ENCODE measurements at regions not wholly inside any gene's neighbourhood (a gene's known extent, or its start where the extent isn't known, plus 50 kb on each side); places are given as distances from the start of the nearest gene placed in this dataset.
A peak's percentile ranks its signal among the peaks of the same experiment; 100 is the strongest.

DNA sequence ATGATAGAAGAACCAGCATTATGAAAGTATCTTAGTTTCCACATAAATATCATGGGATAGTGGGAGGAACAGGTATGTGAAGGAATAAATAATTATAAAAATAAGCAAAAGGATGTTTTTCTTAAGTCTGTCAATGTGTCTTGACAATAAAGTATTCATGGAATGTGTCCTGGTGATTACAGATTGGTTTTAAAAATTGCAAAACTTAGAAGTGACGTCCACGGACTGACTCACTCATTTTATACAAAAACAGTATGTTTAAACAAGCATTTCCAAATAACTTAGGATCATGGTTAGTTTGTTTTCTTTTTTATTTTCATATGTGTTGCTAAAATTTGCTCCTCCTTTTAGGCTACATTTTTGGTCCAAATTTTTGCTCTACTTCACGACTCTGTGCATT is 687.0 kb upstream of the NECTIN3 start:
- no CpG with 5 or more reads among the region's 3 CpGs for WGBS
- H3K9me3 ChIP-seq (ENCODE audit: control insufficient read depth, low read length), result no peaks in the 10 kb centered on the region
- no peaks in the 10 kb centered on the region for H3K27me3 ChIP-seq (ENCODE audit: control insufficient read depth in 1 of 2, insufficient read depth in 1 of 2, low read length in 2 of 2)
- no peak overlapping the region for H2AFZ ChIP-seq (ENCODE audit: low read depth, low read length)
- no peaks in the 10 kb centered on the region for H3K79me1 ChIP-seq (replicated peaks; ENCODE audit: low read length, poor library complexity, severe bottlenecking)
- H3K4ac ChIP-seq (ENCODE audit: low read depth in 1 of 2, low read length in 2 of 2), result no peak overlapping the region
- no peak overlapping the region for H3K4me2 ChIP-seq (ENCODE audit: low read length, poor library complexity, severe bottlenecking)
- no peak overlapping the region for H2BK15ac ChIP-seq (ENCODE audit: low read depth, poor library complexity, severe bottlenecking)
- peak; percentile 49 for DNase-seq
- H4K8ac ChIP-seq (ENCODE audit: low read length), result no peak overlapping the region
- H3K18ac ChIP-seq (ENCODE audit: low read depth in 1 of 2, low read length in 2 of 2), result no peak overlapping the region
- no peak overlapping the region for H2BK12ac ChIP-seq (ENCODE audit: low read length in 2 of 2)
- no peak overlapping the region for H3K9ac ChIP-seq (ENCODE audit: low read length)
- no peak overlapping the region for H2BK5ac ChIP-seq (ENCODE audit: low read depth, low read length, poor library complexity, severe bottlenecking)
- H3K4me3 ChIP-seq (ENCODE audit: insufficient read depth in 1 of 2, low read depth in 1 of 2, low read length in 2 of 2), result no peak overlapping the region
- peaks cover 2% of the 10 kb centered on the region for H3K4me1 ChIP-seq (ENCODE audit: control insufficient read depth, insufficient read depth, low read depth, low read length)
- H4K91ac ChIP-seq (ENCODE audit: low read length), result no peak overlapping the region
- H2AK5ac ChIP-seq (ENCODE audit: low read length, severe bottlenecking), result no peak overlapping the region
- H3K23ac ChIP-seq (ENCODE audit: low read length in 2 of 2), result no peak overlapping the region
- H3K14ac ChIP-seq (ENCODE audit: low read length in 2 of 2), result no peak overlapping the region
- no peak overlapping the region for H2BK120ac ChIP-seq (ENCODE audit: low read depth, low read length)
- H3K27ac ChIP-seq (ENCODE audit: low read length, poor library complexity, severe bottlenecking), result no peak overlapping the region
- H3K36me3 ChIP-seq (ENCODE audit: control insufficient read depth in 1 of 2, insufficient read depth in 2 of 2, low read depth in 1 of 2, low read length in 2 of 2), result no peaks in the 10 kb centered on the region

DNA sequence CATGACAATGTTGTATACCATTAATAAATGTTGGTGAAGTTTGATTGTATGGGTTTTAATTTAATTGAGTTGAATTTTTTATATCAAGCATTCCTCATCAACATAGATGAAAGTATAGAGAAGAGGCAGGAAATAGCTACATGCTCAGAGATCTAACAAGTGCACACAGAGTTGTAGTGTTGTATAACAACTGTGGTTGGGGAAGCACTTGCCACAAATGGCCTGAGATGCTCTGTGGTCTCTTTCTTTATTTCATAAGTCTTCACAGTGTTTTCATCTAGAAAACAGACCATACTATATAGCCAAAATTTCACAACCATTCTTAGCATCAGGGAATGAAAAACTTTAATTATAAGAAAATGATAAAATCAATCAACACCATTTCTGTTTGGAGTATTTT is 682.6 kb upstream of the NECTIN3 start:
- Histone ChIP-seq H3K4me2 (ENCODE audit: low read length, poor library complexity, severe bottlenecking) (no peak overlapping the region), H3K4me3 (ENCODE audit: insufficient read depth in 1 of 2, low read depth in 1 of 2, low read length in 2 of 2) (no peak overlapping the region), H2BK5ac (ENCODE audit: low read depth, low read length, poor library complexity, severe bottlenecking) (no peak overlapping the region), H3K23ac (ENCODE audit: low read length in 2 of 2) (no peak overlapping the region), H3K4ac (ENCODE audit: low read depth in 1 of 2, low read length in 2 of 2) (no peak overlapping the region), H3K27me3 (ENCODE audit: control insufficient read depth in 1 of 2, insufficient read depth in 1 of 2, low read length in 2 of 2) (no peaks in the 10 kb centered on the region), H3K4me1 (ENCODE audit: control insufficient read depth, insufficient read depth, low read depth, low read length) (no peaks in the 10 kb centered on the region), H3K36me3 (ENCODE audit: control insufficient read depth in 1 of 2, insufficient read depth in 2 of 2, low read depth in 1 of 2, low read length in 2 of 2) (no peaks in the 10 kb centered on the region), H2BK120ac (ENCODE audit: low read depth, low read length) (no peak overlapping the region), H3K9ac (ENCODE audit: low read length) (no peak overlapping the region), H4K8ac (ENCODE audit: low read length) (no peak overlapping the region), H2AK5ac (ENCODE audit: low read length, severe bottlenecking) (no peak overlapping the region), H2BK12ac (ENCODE audit: low read length in 2 of 2) (no peak overlapping the region), H4K91ac (ENCODE audit: low read length) (no peak overlapping the region), H3K9me3 (ENCODE audit: control insufficient read depth, low read length) (no peaks in the 10 kb centered on the region), H3K14ac (ENCODE audit: low read length in 2 of 2) (no peak overlapping the region), H3K18ac (ENCODE audit: low read depth in 1 of 2, low read length in 2 of 2) (no peak overlapping the region), H3K79me1 (replicated peaks; ENCODE audit: low read length, poor library complexity, severe bottlenecking) (no peaks in the 10 kb centered on the region), H3K27ac (ENCODE audit: low read length, poor library complexity, severe bottlenecking) (no peak overlapping the region), H2AFZ (ENCODE audit: low read depth, low read length) (no peak overlapping the region), H2BK15ac (ENCODE audit: low read depth, poor library complexity, severe bottlenecking) (no peak overlapping the region)
- DNase-seq, result no peak

DNA sequence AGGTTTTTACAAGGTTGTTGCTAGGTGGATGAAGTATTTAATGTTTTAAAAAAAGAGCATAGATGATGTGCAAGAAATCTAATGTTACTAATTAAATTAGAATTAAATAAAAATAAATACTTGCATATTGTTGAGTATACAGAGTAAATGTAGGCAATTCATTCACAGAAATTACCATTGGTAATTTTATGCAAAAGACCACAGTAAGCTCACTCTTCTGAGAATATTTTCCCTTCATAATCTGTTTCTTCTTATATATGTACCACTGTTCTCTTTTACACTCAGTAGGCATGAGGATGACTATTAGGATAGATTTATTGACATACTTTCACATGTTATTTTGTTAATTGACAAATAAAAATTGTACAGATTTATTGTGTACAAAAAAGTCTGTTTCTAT is 681.2 kb upstream of the NECTIN3 start:
- Histone ChIP-seq H3K14ac (ENCODE audit: low read length in 2 of 2) (no peak overlapping the region), H3K4me1 (ENCODE audit: control insufficient read depth, insufficient read depth, low read depth, low read length) (no peaks in the 10 kb centered on the region), H3K27ac (ENCODE audit: low read length, poor library complexity, severe bottlenecking) (no peak overlapping the region), H3K9me3 (ENCODE audit: control insufficient read depth, low read length) (no peaks in the 10 kb centered on the region), H2BK15ac (ENCODE audit: low read depth, poor library complexity, severe bottlenecking) (no peak overlapping the region), H3K18ac (ENCODE audit: low read depth in 1 of 2, low read length in 2 of 2) (no peak overlapping the region), H2BK5ac (ENCODE audit: low read depth, low read length, poor library complexity, severe bottlenecking) (no peak overlapping the region), H3K4me2 (ENCODE audit: low read length, poor library complexity, severe bottlenecking) (no peak overlapping the region), H3K79me1 (replicated peaks; ENCODE audit: low read length, poor library complexity, severe bottlenecking) (no peaks in the 10 kb centered on the region), H3K23ac (ENCODE audit: low read length in 2 of 2) (no peak overlapping the region), H3K36me3 (ENCODE audit: control insufficient read depth in 1 of 2, insufficient read depth in 2 of 2, low read depth in 1 of 2, low read length in 2 of 2) (no peaks in the 10 kb centered on the region), H2BK120ac (ENCODE audit: low read depth, low read length) (no peak overlapping the region), H4K8ac (ENCODE audit: low read length) (no peak overlapping the region), H2AFZ (ENCODE audit: low read depth, low read length) (no peak overlapping the region), H3K4me3 (ENCODE audit: insufficient read depth in 1 of 2, low read depth in 1 of 2, low read length in 2 of 2) (no peak overlapping the region), H3K27me3 (ENCODE audit: control insufficient read depth in 1 of 2, insufficient read depth in 1 of 2, low read length in 2 of 2) (no peaks in the 10 kb centered on the region), H4K91ac (ENCODE audit: low read length) (no peak overlapping the region), H2AK5ac (ENCODE audit: low read length, severe bottlenecking) (no peak overlapping the region), H3K4ac (ENCODE audit: low read depth in 1 of 2, low read length in 2 of 2) (no peak overlapping the region), H3K9ac (ENCODE audit: low read length) (no peak overlapping the region), H2BK12ac (ENCODE audit: low read length in 2 of 2) (no peak overlapping the region)
- no peak for DNase-seq

DNA sequence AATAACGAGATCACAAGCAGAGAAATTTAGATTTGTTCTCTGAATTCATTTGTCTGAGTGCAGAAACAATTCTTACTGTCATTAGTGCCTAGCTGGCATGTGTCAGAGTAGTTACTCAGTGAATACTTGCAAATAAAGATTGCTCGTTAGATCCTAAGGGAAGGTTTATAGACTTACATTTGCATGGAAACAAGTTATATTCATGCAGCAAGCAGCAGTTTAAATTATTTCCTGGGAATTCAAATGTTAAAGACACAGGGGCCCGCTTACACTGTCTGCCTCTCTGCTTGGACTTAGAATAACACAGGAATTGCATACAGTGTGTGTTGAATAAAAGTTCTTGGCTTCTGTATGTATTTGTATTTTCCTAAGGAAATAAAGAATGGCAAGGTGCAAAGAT is 680.6 kb upstream of the NECTIN3 start:
- H3K27me3 ChIP-seq (ENCODE audit: control insufficient read depth in 1 of 2, insufficient read depth in 1 of 2, low read length in 2 of 2), result no peaks in the 10 kb centered on the region
- H3K4me1 ChIP-seq (ENCODE audit: control insufficient read depth, insufficient read depth, low read depth, low read length), result no peaks in the 10 kb centered on the region
- H4K8ac ChIP-seq (ENCODE audit: low read length), result no peak overlapping the region
- no peak overlapping the region for H2AK5ac ChIP-seq (ENCODE audit: low read length, severe bottlenecking)
- no peak overlapping the region for H3K27ac ChIP-seq (ENCODE audit: low read length, poor library complexity, severe bottlenecking)
- no peak overlapping the region for H3K4me3 ChIP-seq (ENCODE audit: insufficient read depth in 1 of 2, low read depth in 1 of 2, low read length in 2 of 2)
- H3K4ac ChIP-seq (ENCODE audit: low read depth in 1 of 2, low read length in 2 of 2), result no peak overlapping the region
- no peak overlapping the region for H4K91ac ChIP-seq (ENCODE audit: low read length)
- no peak for DNase-seq
- H3K9me3 ChIP-seq (ENCODE audit: control insufficient read depth, low read length), result no peaks in the 10 kb centered on the region
- no peaks in the 10 kb centered on the region for H3K79me1 ChIP-seq (replicated peaks; ENCODE audit: low read length, poor library complexity, severe bottlenecking)
- H3K9ac ChIP-seq (ENCODE audit: low read length), result no peak overlapping the region
- no peak overlapping the region for H2BK5ac ChIP-seq (ENCODE audit: low read depth, low read length, poor library complexity, severe bottlenecking)
- H3K14ac ChIP-seq (ENCODE audit: low read length in 2 of 2), result no peak overlapping the region
- no peaks in the 10 kb centered on the region for H3K36me3 ChIP-seq (ENCODE audit: control insufficient read depth in 1 of 2, insufficient read depth in 2 of 2, low read depth in 1 of 2, low read length in 2 of 2)
- no peak overlapping the region for H3K23ac ChIP-seq (ENCODE audit: low read length in 2 of 2)
- no peak overlapping the region for H2BK120ac ChIP-seq (ENCODE audit: low read depth, low read length)
- WGBS, result 74% methylated on average over 3 of the region's 3 CpGs
- H3K4me2 ChIP-seq (ENCODE audit: low read length, poor library complexity, severe bottlenecking), result no peak overlapping the region
- H2AFZ ChIP-seq (ENCODE audit: low read depth, low read length), result no peak overlapping the region
- no peak overlapping the region for H3K18ac ChIP-seq (ENCODE audit: low read depth in 1 of 2, low read length in 2 of 2)
- H2BK15ac ChIP-seq (ENCODE audit: low read depth, poor library complexity, severe bottlenecking), result no peak overlapping the region
- H2BK12ac ChIP-seq (ENCODE audit: low read length in 2 of 2), result no peak overlapping the region

Measured in mesenchymal stem cell (in vitro differentiated cells and primary cell).